ENCODE measurements at regions not wholly inside any gene's neighbourhood (a gene's known extent, or its start where the extent isn't known, plus 50 kb on each side); places are given as distances from the start of the nearest gene placed in this dataset.

GRCh38 chr11:41666951-41667653 lies 207.7 kb upstream of the LRRC4C start:
- DNase-seq (ENCODE audit: low spot score in 2 of 2) = no peak
- intact Hi-C loops (cut with DNase I; ENCODE audit: low total_unique reads) = no loop called here

GRCh38 chr11:41675205-41675604 lies 215.8 kb upstream of the LRRC4C start:
- Histone ChIP-seq H3K36me3 (no peaks in the 10 kb centered on the region), H3K27me3 (no peaks in the 10 kb centered on the region), H3K4me1 (no peaks in the 10 kb centered on the region), H3K4me3 (no peak overlapping the region), H3K27ac (no peak overlapping the region), H3K9me3 (no peaks in the 10 kb centered on the region)
- DNase-seq (ENCODE audit: low spot score in 2 of 2) = no peak
- TF ChIP-seq CTCF (IDR thresholded peaks at IDR 0.05) (no peak), POLR2A (IDR thresholded peaks at IDR 0.05) (no peak), POLR2AphosphoS5 (IDR thresholded peaks at IDR 0.05) (no peak)
- intact Hi-C loops (cut with DNase I; ENCODE audit: low total_unique reads) = no loop called here

More at GRCh38 chr11:41666951-41667653, 207.7 kb upstream of the LRRC4C start:
- no peaks in the 10 kb centered on the region for H3K4me1 ChIP-seq
- no peaks in the 10 kb centered on the region for H3K9me3 ChIP-seq
- H3K36me3 ChIP-seq = no peaks in the 10 kb centered on the region
- H3K27me3 ChIP-seq = no peaks in the 10 kb centered on the region
- H3K4me3 ChIP-seq = no peak overlapping the region
- H3K27ac ChIP-seq = no peak overlapping the region
- TF ChIP-seq POLR2A (IDR thresholded peaks at IDR 0.05) = no peak
- TF ChIP-seq CTCF (IDR thresholded peaks at IDR 0.05) = no peak
- no peak for TF ChIP-seq POLR2AphosphoS5 (IDR thresholded peaks at IDR 0.05)

- Histone ChIP-seq H3K9me3 (no peaks in the 10 kb centered on the region), H3K4me1 (no peaks in the 10 kb centered on the region), H3K36me3 (no peaks in the 10 kb centered on the region), H3K27me3 (no peaks in the 10 kb centered on the region), H3K27ac (no peak overlapping the region), H3K4me3 (no peak overlapping the region)
- intact Hi-C loops (cut with DNase I; ENCODE audit: low total_unique reads) = no loop called here
- DNase-seq (ENCODE audit: low spot score in 2 of 2) = no peak
- TF ChIP-seq POLR2A (IDR thresholded peaks at IDR 0.05) (no peak), POLR2AphosphoS5 (IDR thresholded peaks at IDR 0.05) (no peak), CTCF (IDR thresholded peaks at IDR 0.05) (no peak)
These were observed 253.6 kb upstream of the LRRC4C start for GRCh38 chr11:41713030-41713429.

- H3K9me3 ChIP-seq = no peaks in the 10 kb centered on the region
- TF ChIP-seq POLR2A (IDR thresholded peaks at IDR 0.05) = no peak
- no peak for TF ChIP-seq CTCF (IDR thresholded peaks at IDR 0.05)
- TF ChIP-seq POLR2AphosphoS5 (IDR thresholded peaks at IDR 0.05) = no peak
- no peaks in the 10 kb centered on the region for H3K36me3 ChIP-seq
- H3K4me1 ChIP-seq = no peaks in the 10 kb centered on the region
- intact Hi-C loops (cut with DNase I; ENCODE audit: low total_unique reads) = no loop called here
- H3K4me3 ChIP-seq = no peak overlapping the region
- DNase-seq (ENCODE audit: low spot score in 2 of 2) = no peak
- H3K27me3 ChIP-seq = no peaks in the 10 kb centered on the region
- H3K27ac ChIP-seq = no peak overlapping the region
These were observed 254.6 kb upstream of the LRRC4C start for GRCh38 chr11:41714101-41714500.

- Histone ChIP-seq H3K4me3 (no peak overlapping the region), H3K27me3 (no peaks in the 10 kb centered on the region), H3K36me3 (no peaks in the 10 kb centered on the region), H3K9me3 (no peaks in the 10 kb centered on the region), H3K27ac (no peak overlapping the region), H3K4me1 (no peaks in the 10 kb centered on the region)
- intact Hi-C loops (cut with DNase I; ENCODE audit: low total_unique reads) = no loop called here
- no peak for DNase-seq (ENCODE audit: low spot score in 2 of 2)
- TF ChIP-seq CTCF (IDR thresholded peaks at IDR 0.05) (no peak), POLR2AphosphoS5 (IDR thresholded peaks at IDR 0.05) (no peak), POLR2A (IDR thresholded peaks at IDR 0.05) (no peak)
These were observed 257.4 kb upstream of the LRRC4C start for GRCh38 chr11:41716862-41717261.
